HCT116 (cell line): ENCODE measurements at regions not wholly inside any gene's neighbourhood (a gene's known extent, or its start where the extent isn't known, plus 50 kb on each side); places are given as distances from the start of the nearest gene placed in this dataset.

Experiments used
- CEBPB ChIP-seq: IDR thresholded peaks from 2 replicates; pipeline ENCODE4 v1.6.1; 2012; ENCODE audit warnings: low read depth
- CTCF ChIP-seq, 3 experiments: fragments of 200-600 bp in 1 of 3; sonication (generic) in 1 of 3; IDR thresholded peaks in 2 of 3; conservative IDR thresholded peaks in 1 of 3; 2 replicates each; pipeline ENCODE4 v1.5.1; 2012 to 2017; ENCODE audit warnings: low read depth in 2 of 3, low read length in 2 of 3, antibody characterized with exemption in 1 of 3, borderline replicate concordance in 1 of 3, control low read depth in 1 of 3, mild to moderate bottlenecking in 1 of 3, mixed read lengths in 1 of 3, mixed run types in 1 of 3, moderate library complexity in 1 of 3; ENCODE audit not compliant: insufficient read depth in 1 of 3
- EZH2 ChIP-seq: fragments of 200-600 bp; sonication (generic); IDR thresholded peaks from 2 replicates; pipeline ENCODE4 v1.6.1; 2017; ENCODE audit warnings: antibody characterized with exemption, mixed run types
- EZH2phosphoT487 ChIP-seq: fragments of 200-600 bp; IDR thresholded peaks from 2 replicates; pipeline ENCODE4 v1.6.1; 2018; ENCODE audit warnings: antibody characterized with exemption, borderline replicate concordance
- FOSL1 ChIP-seq: IDR thresholded peaks from 2 replicates; pipeline ENCODE4 v1.6.1; 2012; ENCODE audit warnings: low read depth
- MAX ChIP-seq: IDR thresholded peaks from 2 replicates; pipeline ENCODE4 v1.6.1; 2012
- POLR2A ChIP-seq: IDR thresholded peaks from 2 replicates; pipeline ENCODE4 v1.7.0; 2011; ENCODE audit warnings: borderline replicate concordance; ENCODE audit not compliant: insufficient read depth, insufficient read length; ENCODE audit errors: extremely low read depth
- POLR2AphosphoS5 ChIP-seq: IDR thresholded peaks from 2 replicates; pipeline ENCODE4 v1.6.1; 2011; ENCODE audit warnings: mild to moderate bottlenecking, low read depth, low read length, moderate library complexity
- REST ChIP-seq: IDR thresholded peaks from 2 replicates; pipeline ENCODE4 v1.6.1; 2012; ENCODE audit warnings: low read depth
- SP1 ChIP-seq: IDR thresholded peaks from 2 replicates; pipeline ENCODE4 v1.6.1; 2012; ENCODE audit warnings: low read depth
- ZBTB33 ChIP-seq: IDR thresholded peaks from 2 replicates; pipeline ENCODE4 v1.6.1; 2011; ENCODE audit warnings: mild to moderate bottlenecking, low read length, moderate library complexity; ENCODE audit not compliant: insufficient replicate concordance; ENCODE audit errors: extremely low read depth
- ZNF274 ChIP-seq: fragments of 200-500 bp; sonication (Bioruptor generic); IDR thresholded peaks from 2 replicates; pipeline ENCODE4 v1.6.1; 2014; ENCODE audit warnings: mild to moderate bottlenecking, low read depth, low read length, inconsistent platforms

GRCh38 chr6:102670735-102671134 is 1277.2 kb downstream of the GRIK2 start:
- no peak for TF ChIP-seq CEBPB
- no peak for TF ChIP-seq SP1
- TF ChIP-seq CTCF (IDR thresholded peaks at IDR 0.05 in 2 of 3, conservative IDR thresholded peaks at IDR 0.05 in 1 of 3; ENCODE audit: borderline replicate concordance in 1 of 3, insufficient read depth in 1 of 3, low read depth in 2 of 3, low read length in 2 of 3), result no peak
- no peak for TF ChIP-seq POLR2A
- no peak for TF ChIP-seq ZNF274
- no peak for TF ChIP-seq MAX
- TF ChIP-seq ZBTB33, result no peak
- no peak for TF ChIP-seq POLR2AphosphoS5
- TF ChIP-seq FOSL1, result no peak
- TF ChIP-seq REST, result no peak
- TF ChIP-seq EZH2phosphoT487, result no peak
- no peak for TF ChIP-seq EZH2
